ENCODE measurements at regions not wholly inside any gene's neighbourhood (a gene's known extent, or its start where the extent isn't known, plus 50 kb on each side); places are given as distances from the start of the nearest gene placed in this dataset.
"Not testable (repeated sequence)": the region's sequence is repeated elsewhere in the genome, so short reads cannot be mapped to it uniquely, and the experiment has no call there.

DNA sequence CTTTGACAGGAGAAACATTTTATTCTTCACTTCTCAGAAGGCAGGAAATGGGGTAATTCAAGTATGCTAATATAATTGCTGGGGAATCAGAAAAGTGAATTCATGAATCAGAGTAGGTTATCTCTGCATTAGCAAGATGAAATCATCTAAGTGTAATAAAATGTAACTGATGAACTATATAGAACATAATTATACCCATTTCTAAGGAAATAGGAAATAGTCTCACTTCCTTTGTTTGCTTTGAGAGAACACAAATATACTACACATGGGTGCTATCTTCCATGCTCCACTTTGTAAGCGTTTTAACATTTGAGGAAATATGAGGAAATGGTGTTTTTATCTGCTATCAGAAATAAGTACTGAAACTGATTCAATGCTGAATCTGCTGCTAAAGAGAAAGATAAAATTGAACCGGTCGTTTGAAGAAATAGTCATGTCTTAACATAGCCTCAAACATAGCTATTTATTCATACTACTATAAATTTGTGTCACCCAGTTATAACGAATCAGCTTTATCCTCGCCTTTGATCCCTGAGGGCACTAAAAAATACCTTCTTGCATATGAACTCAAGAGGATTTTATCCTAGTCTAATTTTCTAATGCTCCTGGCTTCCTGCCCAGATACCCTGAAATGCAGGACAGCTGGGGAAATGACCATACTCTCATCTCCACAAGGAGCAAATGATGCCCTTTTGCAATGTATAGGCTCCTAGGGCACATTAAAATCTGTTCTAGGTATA lies 696.0 kb downstream of the C12orf50 start:
- H3K27me3 ChIP-seq (ENCODE audit: insufficient read depth, low read depth, low read length), result no peaks in the 10 kb centered on the region
- H2AFZ ChIP-seq (ENCODE audit: low read depth, low read length), result no peak overlapping the region
- no peaks in the 10 kb centered on the region for H3K36me3 ChIP-seq (ENCODE audit: insufficient read depth, low read length)
- no peak overlapping the region for H3K9ac ChIP-seq (ENCODE audit: low read length)
- H4K20me1 ChIP-seq (ENCODE audit: insufficient read depth), result no peaks in the 10 kb centered on the region
- no peaks in the 10 kb centered on the region for H3K9me3 ChIP-seq (ENCODE audit: low read length)
- TF ChIP-seq, protein P1, sequence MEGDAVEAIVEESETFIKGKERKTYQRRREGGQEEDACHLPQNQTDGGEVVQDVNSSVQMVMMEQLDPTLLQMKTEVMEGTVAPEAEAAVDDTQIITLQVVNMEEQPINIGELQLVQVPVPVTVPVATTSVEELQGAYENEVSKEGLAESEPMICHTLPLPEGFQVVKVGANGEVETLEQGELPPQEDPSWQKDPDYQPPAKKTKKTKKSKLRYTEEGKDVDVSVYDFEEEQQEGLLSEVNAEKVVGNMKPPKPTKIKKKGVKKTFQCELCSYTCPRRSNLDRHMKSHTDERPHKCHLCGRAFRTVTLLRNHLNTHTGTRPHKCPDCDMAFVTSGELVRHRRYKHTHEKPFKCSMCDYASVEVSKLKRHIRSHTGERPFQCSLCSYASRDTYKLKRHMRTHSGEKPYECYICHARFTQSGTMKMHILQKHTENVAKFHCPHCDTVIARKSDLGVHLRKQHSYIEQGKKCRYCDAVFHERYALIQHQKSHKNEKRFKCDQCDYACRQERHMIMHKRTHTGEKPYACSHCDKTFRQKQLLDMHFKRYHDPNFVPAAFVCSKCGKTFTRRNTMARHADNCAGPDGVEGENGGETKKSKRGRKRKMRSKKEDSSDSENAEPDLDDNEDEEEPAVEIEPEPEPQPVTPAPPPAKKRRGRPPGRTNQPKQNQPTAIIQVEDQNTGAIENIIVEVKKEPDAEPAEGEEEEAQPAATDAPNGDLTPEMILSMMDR (IDR thresholded peaks at IDR 0.05; ENCODE audit: poor library complexity, severe bottlenecking), result no peak
- H3K27ac ChIP-seq (ENCODE audit: low read length), result no peak overlapping the region
- H3K4me2 ChIP-seq (ENCODE audit: low read length), result no peak overlapping the region
- no peaks in the 10 kb centered on the region for H3K9me2 ChIP-seq (ENCODE audit: insufficient read depth, low read length)
- H3F3A ChIP-seq (ENCODE audit: insufficient read depth, low read length, poor library complexity, severe bottlenecking), result no peaks in the 10 kb centered on the region
- no peak overlapping the region for H3K4me3 ChIP-seq (ENCODE audit: low read length)
- no peaks in the 10 kb centered on the region for H3K79me2 ChIP-seq (replicated peaks; ENCODE audit: insufficient read depth, low read length)

DNA sequence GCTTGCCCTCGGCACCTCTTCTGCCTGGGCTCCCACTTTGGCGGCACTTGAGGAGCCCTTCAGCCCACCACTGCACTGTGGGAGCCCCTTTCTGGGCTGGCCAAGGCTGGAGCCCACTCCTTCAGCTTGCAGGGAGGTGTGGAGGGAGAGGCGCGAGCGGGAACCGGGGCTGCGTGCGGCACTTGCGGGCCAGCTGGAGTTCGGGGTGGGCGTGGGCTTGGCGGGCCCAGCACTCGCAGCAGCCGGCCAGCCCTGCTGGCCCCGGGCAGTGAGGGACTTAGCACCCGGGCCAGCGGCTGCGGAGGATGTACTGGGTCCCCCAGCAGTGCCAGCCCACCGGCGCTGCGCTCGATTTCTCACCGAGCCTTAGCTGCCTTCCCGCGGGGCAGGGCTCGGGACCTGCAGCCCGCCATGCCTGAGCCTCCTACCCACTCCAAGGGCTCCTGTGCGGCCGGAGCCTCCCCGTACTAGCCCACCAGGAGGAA lies 699.1 kb downstream of the C12orf50 start:
- not testable (repeated sequence) for H3K27ac ChIP-seq (ENCODE audit: low read length); H3K36me3 ChIP-seq (ENCODE audit: insufficient read depth, low read length); H3K9me2 ChIP-seq (ENCODE audit: insufficient read depth, low read length)

DNA sequence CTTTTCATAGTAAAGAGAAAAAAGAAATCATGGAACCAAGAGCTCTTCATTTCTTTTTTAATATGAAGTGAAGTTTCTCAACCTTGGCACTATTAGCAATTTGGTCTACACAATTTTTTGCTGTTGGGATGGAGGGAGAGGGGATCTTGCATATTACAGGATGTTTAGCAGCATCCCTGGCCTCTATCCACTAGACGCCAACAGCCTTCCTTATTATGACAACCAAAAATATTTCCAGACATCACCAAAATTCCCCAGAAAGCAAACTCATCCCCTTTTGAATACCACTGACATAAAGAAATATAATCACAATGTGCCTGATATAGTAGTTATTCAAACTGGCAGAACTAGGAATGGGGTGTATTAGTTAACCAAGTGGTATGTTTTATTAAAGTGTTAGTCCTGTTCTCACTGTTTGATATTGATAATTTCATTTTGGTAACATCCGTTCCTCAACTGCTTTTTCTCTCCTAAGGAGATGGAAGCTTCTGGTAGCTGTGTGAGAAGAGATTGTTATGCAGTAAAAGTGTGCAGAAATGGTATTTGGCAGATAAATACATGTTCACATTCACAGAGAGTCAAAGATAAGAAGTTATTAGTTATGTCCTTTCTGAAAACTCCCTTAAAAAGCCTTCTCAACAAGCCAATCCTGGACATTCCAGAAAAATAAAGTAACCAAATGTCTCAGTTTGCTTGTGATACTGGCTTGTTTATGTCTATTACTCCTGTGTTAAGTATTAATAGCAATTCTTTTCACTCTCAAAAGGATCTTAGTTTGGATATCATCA lies 699.9 kb downstream of the C12orf50 start:
- Histone ChIP-seq H3K27me3 (ENCODE audit: insufficient read depth, low read depth, low read length) (no peaks in the 10 kb centered on the region), H3K4me3 (ENCODE audit: low read length) (no peak overlapping the region), H3K9me3 (ENCODE audit: low read length) (no peaks in the 10 kb centered on the region), H3K4me2 (ENCODE audit: low read length) (no peak overlapping the region), H3F3A (ENCODE audit: insufficient read depth, low read length, poor library complexity, severe bottlenecking) (no peaks in the 10 kb centered on the region), H3K9me2 (ENCODE audit: insufficient read depth, low read length) (no peaks in the 10 kb centered on the region), H3K27ac (ENCODE audit: low read length) (no peak overlapping the region), H3K79me2 (replicated peaks; ENCODE audit: insufficient read depth, low read length) (no peaks in the 10 kb centered on the region), H2AFZ (ENCODE audit: low read depth, low read length) (no peak overlapping the region), H3K9ac (ENCODE audit: low read length) (no peak overlapping the region), H4K20me1 (ENCODE audit: insufficient read depth) (no peaks in the 10 kb centered on the region), H3K36me3 (ENCODE audit: insufficient read depth, low read length) (no peaks in the 10 kb centered on the region)
- no peak for TF ChIP-seq POLR2AphosphoS5 (IDR thresholded peaks at IDR 0.05)

More for the DNA sequence above, 699.1 kb downstream of the C12orf50 start:
- not testable (repeated sequence) for H3K79me2 ChIP-seq (replicated peaks; ENCODE audit: insufficient read depth, low read length); H3K9me3 ChIP-seq (ENCODE audit: low read length); H2AFZ ChIP-seq (ENCODE audit: low read depth, low read length); H3K4me3 ChIP-seq (ENCODE audit: low read length); H4K20me1 ChIP-seq (ENCODE audit: insufficient read depth); H3K27me3 ChIP-seq (ENCODE audit: insufficient read depth, low read depth, low read length); H3F3A ChIP-seq (ENCODE audit: insufficient read depth, low read length, poor library complexity, severe bottlenecking); H3K9ac ChIP-seq (ENCODE audit: low read length); H3K4me2 ChIP-seq (ENCODE audit: low read length)

DNA sequence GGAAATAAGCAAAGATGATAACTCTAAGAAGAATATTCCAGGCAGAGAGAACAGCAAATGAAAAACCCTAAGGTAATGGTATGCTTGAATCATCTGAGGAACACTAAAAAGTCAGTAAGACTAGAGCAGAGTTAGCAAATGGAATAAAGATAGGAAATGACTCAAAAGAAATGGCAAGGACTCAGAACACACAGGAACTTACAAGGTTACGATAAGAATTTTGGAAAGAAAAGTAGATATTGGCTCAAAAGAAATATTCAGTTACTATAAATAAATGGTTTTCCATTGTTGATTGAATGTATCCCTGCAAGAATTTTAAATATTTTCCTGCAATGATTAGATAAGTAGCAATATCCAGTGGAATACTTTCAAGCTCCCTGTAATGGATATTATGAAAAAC lies 705.8 kb downstream of the C12orf50 start:
- no peaks in the 10 kb centered on the region for H3K9me2 ChIP-seq (ENCODE audit: insufficient read depth, low read length)
- H3K4me2 ChIP-seq (ENCODE audit: low read length), result no peak overlapping the region
- H4K20me1 ChIP-seq (ENCODE audit: insufficient read depth), result no peaks in the 10 kb centered on the region
- no peaks in the 10 kb centered on the region for H3K79me2 ChIP-seq (replicated peaks; ENCODE audit: insufficient read depth, low read length)
- no peak overlapping the region for H3K4me3 ChIP-seq (ENCODE audit: low read length)
- TF ChIP-seq POLR2AphosphoS5 (IDR thresholded peaks at IDR 0.05) (no peak), EZH2 (IDR thresholded peaks at IDR 0.05; ENCODE audit: borderline replicate concordance, insufficient read depth, low read length, poor library complexity, severe bottlenecking) (no peak), SMC3 (conservative IDR thresholded peaks at IDR 0.05; ENCODE audit: poor library complexity) (no peak), EP300 (conservative IDR thresholded peaks at IDR 0.05; ENCODE audit: poor library complexity, severe bottlenecking) (no peak), RAD21 (conservative IDR thresholded peaks at IDR 0.05) (no peak), MXI1 (conservative IDR thresholded peaks at IDR 0.05; ENCODE audit: poor library complexity, severe bottlenecking) (no peak), TAF1 (IDR thresholded peaks at IDR 0.05; ENCODE audit: low read depth) (no peak)
- TF ChIP-seq, protein P2, sequence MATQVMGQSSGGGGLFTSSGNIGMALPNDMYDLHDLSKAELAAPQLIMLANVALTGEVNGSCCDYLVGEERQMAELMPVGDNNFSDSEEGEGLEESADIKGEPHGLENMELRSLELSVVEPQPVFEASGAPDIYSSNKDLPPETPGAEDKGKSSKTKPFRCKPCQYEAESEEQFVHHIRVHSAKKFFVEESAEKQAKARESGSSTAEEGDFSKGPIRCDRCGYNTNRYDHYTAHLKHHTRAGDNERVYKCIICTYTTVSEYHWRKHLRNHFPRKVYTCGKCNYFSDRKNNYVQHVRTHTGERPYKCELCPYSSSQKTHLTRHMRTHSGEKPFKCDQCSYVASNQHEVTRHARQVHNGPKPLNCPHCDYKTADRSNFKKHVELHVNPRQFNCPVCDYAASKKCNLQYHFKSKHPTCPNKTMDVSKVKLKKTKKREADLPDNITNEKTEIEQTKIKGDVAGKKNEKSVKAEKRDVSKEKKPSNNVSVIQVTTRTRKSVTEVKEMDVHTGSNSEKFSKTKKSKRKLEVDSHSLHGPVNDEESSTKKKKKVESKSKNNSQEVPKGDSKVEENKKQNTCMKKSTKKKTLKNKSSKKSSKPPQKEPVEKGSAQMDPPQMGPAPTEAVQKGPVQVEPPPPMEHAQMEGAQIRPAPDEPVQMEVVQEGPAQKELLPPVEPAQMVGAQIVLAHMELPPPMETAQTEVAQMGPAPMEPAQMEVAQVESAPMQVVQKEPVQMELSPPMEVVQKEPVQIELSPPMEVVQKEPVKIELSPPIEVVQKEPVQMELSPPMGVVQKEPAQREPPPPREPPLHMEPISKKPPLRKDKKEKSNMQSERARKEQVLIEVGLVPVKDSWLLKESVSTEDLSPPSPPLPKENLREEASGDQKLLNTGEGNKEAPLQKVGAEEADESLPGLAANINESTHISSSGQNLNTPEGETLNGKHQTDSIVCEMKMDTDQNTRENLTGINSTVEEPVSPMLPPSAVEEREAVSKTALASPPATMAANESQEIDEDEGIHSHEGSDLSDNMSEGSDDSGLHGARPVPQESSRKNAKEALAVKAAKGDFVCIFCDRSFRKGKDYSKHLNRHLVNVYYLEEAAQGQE (IDR thresholded peaks at IDR 0.05; ENCODE audit: borderline replicate concordance), result no peak
- TF ChIP-seq, protein P1 (IDR thresholded peaks at IDR 0.05; ENCODE audit: poor library complexity, severe bottlenecking), result no peak
- H3K27ac ChIP-seq (ENCODE audit: low read length), result no peak overlapping the region
- H3K9me3 ChIP-seq (ENCODE audit: low read length), result no peaks in the 10 kb centered on the region
- no peaks in the 10 kb centered on the region for H3K27me3 ChIP-seq (ENCODE audit: insufficient read depth, low read depth, low read length)
- H3K9ac ChIP-seq (ENCODE audit: low read length), result no peak overlapping the region
- H2AFZ ChIP-seq (ENCODE audit: low read depth, low read length), result no peak overlapping the region
- no peaks in the 10 kb centered on the region for H3F3A ChIP-seq (ENCODE audit: insufficient read depth, low read length, poor library complexity, severe bottlenecking)
- no peaks in the 10 kb centered on the region for H3K36me3 ChIP-seq (ENCODE audit: insufficient read depth, low read length)

Measured in neural cell (in vitro differentiated cells).